HG03025 (cell line): ENCODE measurements at regions not wholly inside any gene's neighbourhood (a gene's known extent, or its start where the extent isn't known, plus 50 kb on each side); places are given as distances from the start of the nearest gene placed in this dataset.

Experiments used
- ATAC-seq: cut with Tn5 transposase; IDR thresholded peaks from one replicate; pipeline ENCODE4 v1.9.1; 2021; ENCODE audit warnings: mild to moderate bottlenecking, moderate library complexity; ENCODE audit not compliant: unreplicated experiment, low FRiP score

GRCh38 chr2:16338026-16338425 is 327.6 kb downstream of the CYRIA start:
- ATAC-seq = no peak

GRCh38 chr2:16336916-16337315 is 328.7 kb downstream of the CYRIA start:
- ATAC-seq = no peak

GRCh38 chr2:16336491-16336890 is 329.1 kb downstream of the CYRIA start:
- ATAC-seq = no peak

- no peak for ATAC-seq
Measured at GRCh38 chr2:16335947-16336346, 329.7 kb downstream of the CYRIA start.

GRCh38 chr2:16335604-16335930 is 330.1 kb downstream of the CYRIA start:
- ATAC-seq = no peak

- ATAC-seq = no peak
Measured at GRCh38 chr2:16334886-16335603, 330.6 kb downstream of the CYRIA start.

- ATAC-seq = no peak
Measured at GRCh38 chr2:16334366-16334765, 331.3 kb downstream of the CYRIA start.

GRCh38 chr2:16333681-16334080 is 332.0 kb downstream of the CYRIA start:
- no peak for ATAC-seq

- ATAC-seq = no peak
Measured at GRCh38 chr2:16332681-16333557, 332.7 kb downstream of the CYRIA start.

- no peak for ATAC-seq
Measured at GRCh38 chr2:16331772-16332171, 333.9 kb downstream of the CYRIA start.

- no peak for ATAC-seq
Measured at GRCh38 chr2:16330982-16331381, 334.7 kb downstream of the CYRIA start.

GRCh38 chr2:16330571-16330970 is 335.1 kb downstream of the CYRIA start:
- ATAC-seq = no peak

GRCh38 chr2:16330012-16330411 is 335.6 kb downstream of the CYRIA start:
- ATAC-seq = no peak

- ATAC-seq = no peak
Measured at GRCh38 chr2:16329421-16329820, 336.2 kb downstream of the CYRIA start.

GRCh38 chr2:16328521-16329190 is 337.0 kb downstream of the CYRIA start:
- ATAC-seq = no peak

GRCh38 chr2:16327326-16327725 is 338.3 kb downstream of the CYRIA start:
- no peak for ATAC-seq

- ATAC-seq = no peak
Measured at GRCh38 chr2:16326711-16327300, 338.8 kb downstream of the CYRIA start.

- ATAC-seq = no peak
Measured at GRCh38 chr2:16325976-16326510, 339.6 kb downstream of the CYRIA start.

- ATAC-seq = no peak
Measured at GRCh38 chr2:16325016-16325975, 340.3 kb downstream of the CYRIA start.

- ATAC-seq = no peak
Measured at GRCh38 chr2:16324544-16324937, 341.1 kb downstream of the CYRIA start.
